ENCODE measurements at regions not wholly inside any gene's neighbourhood (a gene's known extent, or its start where the extent isn't known, plus 50 kb on each side); places are given as distances from the start of the nearest gene placed in this dataset.

DNA sequence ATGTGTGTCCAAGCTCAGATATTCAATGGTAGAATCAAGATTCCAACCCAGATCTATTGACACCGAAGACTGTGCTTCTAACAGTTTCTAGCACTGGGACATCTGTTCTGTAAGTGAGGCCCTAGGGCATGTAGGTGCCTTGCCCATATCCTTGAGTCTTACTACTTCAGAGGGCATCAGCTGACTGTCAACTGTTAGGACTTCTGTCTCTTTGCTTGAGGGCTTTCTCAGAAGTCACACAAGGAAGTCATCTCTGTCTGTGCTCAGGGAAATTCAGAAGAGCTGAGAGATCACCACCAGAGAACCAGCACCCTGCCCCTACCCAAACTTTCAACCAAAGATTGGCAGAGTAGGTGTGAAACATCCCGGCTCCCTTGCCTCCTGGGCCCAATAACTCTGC, 403.6 kb upstream of the PROK2 start:
- TF ChIP-seq, protein P1, sequence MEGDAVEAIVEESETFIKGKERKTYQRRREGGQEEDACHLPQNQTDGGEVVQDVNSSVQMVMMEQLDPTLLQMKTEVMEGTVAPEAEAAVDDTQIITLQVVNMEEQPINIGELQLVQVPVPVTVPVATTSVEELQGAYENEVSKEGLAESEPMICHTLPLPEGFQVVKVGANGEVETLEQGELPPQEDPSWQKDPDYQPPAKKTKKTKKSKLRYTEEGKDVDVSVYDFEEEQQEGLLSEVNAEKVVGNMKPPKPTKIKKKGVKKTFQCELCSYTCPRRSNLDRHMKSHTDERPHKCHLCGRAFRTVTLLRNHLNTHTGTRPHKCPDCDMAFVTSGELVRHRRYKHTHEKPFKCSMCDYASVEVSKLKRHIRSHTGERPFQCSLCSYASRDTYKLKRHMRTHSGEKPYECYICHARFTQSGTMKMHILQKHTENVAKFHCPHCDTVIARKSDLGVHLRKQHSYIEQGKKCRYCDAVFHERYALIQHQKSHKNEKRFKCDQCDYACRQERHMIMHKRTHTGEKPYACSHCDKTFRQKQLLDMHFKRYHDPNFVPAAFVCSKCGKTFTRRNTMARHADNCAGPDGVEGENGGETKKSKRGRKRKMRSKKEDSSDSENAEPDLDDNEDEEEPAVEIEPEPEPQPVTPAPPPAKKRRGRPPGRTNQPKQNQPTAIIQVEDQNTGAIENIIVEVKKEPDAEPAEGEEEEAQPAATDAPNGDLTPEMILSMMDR (IDR thresholded peaks at IDR 0.05) = no peak
- no peak for TF ChIP-seq POLR2A (IDR thresholded peaks at IDR 0.05)

All from testis (tissue), 2 donors.